ENCODE measurements at regions not wholly inside any gene's neighbourhood (a gene's known extent, or its start where the extent isn't known, plus 50 kb on each side); places are given as distances from the start of the nearest gene placed in this dataset.

DNA sequence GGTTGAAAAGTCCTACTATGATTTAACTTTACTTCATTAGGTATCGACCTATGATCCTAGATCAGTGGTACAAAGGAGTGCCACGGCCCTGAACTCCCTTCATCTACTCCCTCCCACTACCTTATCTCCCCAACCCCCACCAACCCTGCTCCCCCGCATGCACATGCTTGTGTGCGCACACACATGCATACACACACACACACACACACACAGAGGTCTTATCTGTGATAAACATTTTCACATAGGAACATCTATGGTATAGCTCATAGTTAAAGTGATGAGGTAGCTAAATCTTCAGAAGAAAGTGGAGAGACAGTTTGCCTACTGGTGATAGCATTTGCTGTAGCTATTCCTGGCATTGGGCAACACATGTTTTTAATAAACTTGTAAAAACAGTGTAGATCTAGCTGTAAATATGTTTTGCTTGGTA lies 471.3 kb downstream of the ZEB2 start (continued):
- TF ChIP-seq ZNF699 (CRISPR knock-in tag; IDR thresholded peaks at IDR 0.05; ENCODE audit: insufficient replicate concordance) (no peak), NR2F6 (CRISPR knock-in tag; IDR thresholded peaks at IDR 0.05) (no peak), PHTF2 (CRISPR knock-in tag; IDR thresholded peaks at IDR 0.05) (no peak), ESRRB (CRISPR knock-in tag; IDR thresholded peaks at IDR 0.05; ENCODE audit: borderline replicate concordance) (no peak), POLR2A (conservative IDR thresholded peaks at IDR 0.05) (no peak), CTBP1 (IDR thresholded peaks at IDR 0.05; ENCODE audit: borderline replicate concordance) (no peak), ZBTB1 (CRISPR knock-in tag; IDR thresholded peaks at IDR 0.05; ENCODE audit: borderline replicate concordance, low read depth) (no peak), TAF7 (tag; IDR thresholded peaks at IDR 0.05) (no peak), SNIP1 (IDR thresholded peaks at IDR 0.05; ENCODE audit: low read depth) (no peak), ZNF282 (CRISPR knock-in tag; IDR thresholded peaks at IDR 0.05) (no peak), DPF2 (IDR thresholded peaks at IDR 0.05) (peak; percentile 79), GATA2 (CRISPR knock-in tag; IDR thresholded peaks at IDR 0.05) (peak; percentile 40; the same call in 1 of the 2 replicates), HMGN3 (IDR thresholded peaks at IDR 0.05; ENCODE audit: borderline replicate concordance, extremely low read depth, insufficient read length, low read depth, low read length) (no peak), ARNT (IDR thresholded peaks at IDR 0.05) (no peak), ZNF197 (CRISPR knock-in tag; IDR thresholded peaks at IDR 0.05; ENCODE audit: low read depth) (no peak), HMG20B (CRISPR knock-in tag; IDR thresholded peaks at IDR 0.05) (no peak), HOXB6 (CRISPR knock-in tag; IDR thresholded peaks at IDR 0.05; ENCODE audit: borderline replicate concordance) (no peak), MCM2 (IDR thresholded peaks at IDR 0.05; ENCODE audit: low read depth) (no peak), ZNF146 (CRISPR knock-in tag; IDR thresholded peaks at IDR 0.05; ENCODE audit: unreplicated experiment) (no peak), TCF3 (CRISPR knock-in tag; IDR thresholded peaks at IDR 0.05) (peak; percentile 48; the same call in 1 of the 2 replicates), ZKSCAN1 (IDR thresholded peaks at IDR 0.05; ENCODE audit: low read depth, low read length) (no peak), ZNF316 (IDR thresholded peaks at IDR 0.05) (peak; percentile 92), RHOXF2B (CRISPR knock-in tag; conservative IDR thresholded peaks at IDR 0.05) (no peak), POLR2AphosphoS5 (IDR thresholded peaks at IDR 0.05; ENCODE audit: control insufficient read depth, insufficient read depth, low read depth, low read length) (no peak), GTF2F1 (IDR thresholded peaks at IDR 0.05; ENCODE audit: low read depth, low read length) (no peak)
- TF ChIP-seq, protein P1, sequence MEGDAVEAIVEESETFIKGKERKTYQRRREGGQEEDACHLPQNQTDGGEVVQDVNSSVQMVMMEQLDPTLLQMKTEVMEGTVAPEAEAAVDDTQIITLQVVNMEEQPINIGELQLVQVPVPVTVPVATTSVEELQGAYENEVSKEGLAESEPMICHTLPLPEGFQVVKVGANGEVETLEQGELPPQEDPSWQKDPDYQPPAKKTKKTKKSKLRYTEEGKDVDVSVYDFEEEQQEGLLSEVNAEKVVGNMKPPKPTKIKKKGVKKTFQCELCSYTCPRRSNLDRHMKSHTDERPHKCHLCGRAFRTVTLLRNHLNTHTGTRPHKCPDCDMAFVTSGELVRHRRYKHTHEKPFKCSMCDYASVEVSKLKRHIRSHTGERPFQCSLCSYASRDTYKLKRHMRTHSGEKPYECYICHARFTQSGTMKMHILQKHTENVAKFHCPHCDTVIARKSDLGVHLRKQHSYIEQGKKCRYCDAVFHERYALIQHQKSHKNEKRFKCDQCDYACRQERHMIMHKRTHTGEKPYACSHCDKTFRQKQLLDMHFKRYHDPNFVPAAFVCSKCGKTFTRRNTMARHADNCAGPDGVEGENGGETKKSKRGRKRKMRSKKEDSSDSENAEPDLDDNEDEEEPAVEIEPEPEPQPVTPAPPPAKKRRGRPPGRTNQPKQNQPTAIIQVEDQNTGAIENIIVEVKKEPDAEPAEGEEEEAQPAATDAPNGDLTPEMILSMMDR (IDR thresholded peaks at IDR 0.05 in 2 of 3, conservative IDR thresholded peaks at IDR 0.05 in 1 of 3; ENCODE audit: insufficient read depth in 2 of 3, low read depth in 1 of 3, low read length in 3 of 3), result no peak
- TF ChIP-seq, protein P2, sequence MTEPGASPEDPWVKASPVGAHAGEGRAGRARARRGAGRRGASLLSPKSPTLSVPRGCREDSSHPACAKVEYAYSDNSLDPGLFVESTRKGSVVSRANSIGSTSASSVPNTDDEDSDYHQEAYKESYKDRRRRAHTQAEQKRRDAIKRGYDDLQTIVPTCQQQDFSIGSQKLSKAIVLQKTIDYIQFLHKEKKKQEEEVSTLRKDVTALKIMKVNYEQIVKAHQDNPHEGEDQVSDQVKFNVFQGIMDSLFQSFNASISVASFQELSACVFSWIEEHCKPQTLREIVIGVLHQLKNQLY (CRISPR knock-in tag; conservative IDR thresholded peaks at IDR 0.05), result no peak
- TF ChIP-seq, protein P3, sequence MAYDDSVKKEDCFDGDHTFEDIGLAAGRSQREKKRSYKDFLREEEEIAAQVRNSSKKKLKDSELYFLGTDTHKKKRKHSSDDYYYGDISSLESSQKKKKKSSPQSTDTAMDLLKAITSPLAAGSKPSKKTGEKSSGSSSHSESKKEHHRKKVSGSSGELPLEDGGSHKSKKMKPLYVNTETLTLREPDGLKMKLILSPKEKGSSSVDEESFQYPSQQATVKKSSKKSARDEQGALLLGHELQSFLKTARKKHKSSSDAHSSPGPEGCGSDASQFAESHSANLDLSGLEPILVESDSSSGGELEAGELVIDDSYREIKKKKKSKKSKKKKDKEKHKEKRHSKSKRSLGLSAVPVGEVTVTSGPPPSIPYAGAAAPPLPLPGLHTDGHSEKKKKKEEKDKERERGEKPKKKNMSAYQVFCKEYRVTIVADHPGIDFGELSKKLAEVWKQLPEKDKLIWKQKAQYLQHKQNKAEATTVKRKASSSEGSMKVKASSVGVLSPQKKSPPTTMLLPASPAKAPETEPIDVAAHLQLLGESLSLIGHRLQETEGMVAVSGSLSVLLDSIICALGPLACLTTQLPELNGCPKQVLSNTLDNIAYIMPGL (CRISPR knock-in tag; IDR thresholded peaks at IDR 0.05), result no peak
- TF ChIP-seq, protein P4, sequence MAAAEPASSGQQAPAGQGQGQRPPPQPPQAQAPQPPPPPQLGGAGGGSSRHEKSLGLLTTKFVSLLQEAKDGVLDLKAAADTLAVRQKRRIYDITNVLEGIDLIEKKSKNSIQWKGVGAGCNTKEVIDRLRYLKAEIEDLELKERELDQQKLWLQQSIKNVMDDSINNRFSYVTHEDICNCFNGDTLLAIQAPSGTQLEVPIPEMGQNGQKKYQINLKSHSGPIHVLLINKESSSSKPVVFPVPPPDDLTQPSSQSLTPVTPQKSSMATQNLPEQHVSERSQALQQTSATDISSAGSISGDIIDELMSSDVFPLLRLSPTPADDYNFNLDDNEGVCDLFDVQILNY (CRISPR knock-in tag; IDR thresholded peaks at IDR 0.05), result no peak
